RCC 7860 (cell line): ENCODE measurements at regions not wholly inside any gene's neighbourhood (a gene's known extent, or its start where the extent isn't known, plus 50 kb on each side); places are given as distances from the start of the nearest gene placed in this dataset.

Experiments used
- DNase-seq: peaks from one replicate; pipeline ENCODE4 v3.0.0-alpha.2; 2015; ENCODE audit warnings: low spot score
- FAIRE-seq: peaks from 2 replicates; lab custom pipeline; 2012; peaks lifted over from hg19 to GRCh38; lab: Jason Lieb, UNC

DNA sequence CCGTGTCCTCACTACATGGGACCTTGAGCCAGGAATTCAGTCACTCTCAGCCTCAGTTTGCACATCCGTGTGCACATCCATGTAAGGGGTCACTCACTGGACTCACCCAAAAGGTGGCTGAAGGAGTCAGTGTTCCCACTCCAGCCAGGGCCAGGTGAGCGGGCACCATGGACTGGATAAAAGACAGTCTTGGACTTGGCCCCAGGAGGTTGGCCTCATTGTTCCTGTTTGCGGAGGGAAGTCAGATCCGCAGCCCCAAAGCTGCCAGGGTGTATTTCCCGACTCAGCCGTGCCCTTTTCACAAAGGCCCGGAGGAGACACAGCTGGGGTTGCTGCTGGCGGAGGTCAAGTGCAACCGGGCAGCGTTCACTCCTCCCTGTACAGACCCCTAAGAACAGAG, 170.7 kb upstream of the MYL2 start:
- FAIRE-seq (no peak), DNase-seq (no peak)

DNA sequence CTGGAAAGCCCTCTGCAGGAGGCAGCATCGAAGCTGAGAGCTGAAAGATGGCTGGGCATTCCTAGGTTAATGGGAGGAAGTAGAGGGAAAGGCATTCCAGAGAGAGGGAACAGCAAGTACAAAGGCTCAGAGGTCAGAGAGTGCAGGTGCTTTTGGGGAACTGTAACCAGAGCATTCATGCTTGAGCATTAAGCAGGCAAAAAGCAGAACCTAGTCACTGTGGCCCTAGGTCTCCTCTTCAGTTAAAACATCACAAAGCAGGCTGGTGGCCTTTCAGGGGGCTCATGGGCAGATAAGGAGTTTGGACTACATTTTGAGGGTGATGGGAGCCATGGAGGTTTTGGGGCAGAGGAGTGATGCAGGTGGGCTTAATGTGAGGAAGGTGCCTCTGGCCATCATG, 169.2 kb upstream of the MYL2 start:
- FAIRE-seq (no peak), DNase-seq (no peak)

DNA sequence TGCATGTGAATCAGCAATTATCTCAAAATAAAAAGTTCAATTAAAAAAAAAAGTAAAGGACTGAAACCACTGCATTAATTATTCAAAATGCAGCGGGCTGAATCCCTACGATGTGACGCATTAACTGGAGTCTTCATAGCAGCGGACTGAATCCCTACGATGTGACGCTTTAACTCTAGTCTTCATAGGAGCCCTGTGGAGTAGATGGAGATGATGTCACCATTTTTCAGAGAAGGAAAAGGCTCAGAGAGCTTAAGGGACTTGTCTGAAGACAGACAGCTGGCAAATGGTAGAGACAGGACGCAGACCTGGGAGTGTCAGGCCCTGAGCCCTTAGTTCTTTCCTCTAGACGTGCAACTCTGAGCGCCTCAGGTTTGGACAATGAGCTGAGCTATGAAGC, 168.0 kb upstream of the MYL2 start:
- DNase-seq (no peak), FAIRE-seq (no peak)

DNA sequence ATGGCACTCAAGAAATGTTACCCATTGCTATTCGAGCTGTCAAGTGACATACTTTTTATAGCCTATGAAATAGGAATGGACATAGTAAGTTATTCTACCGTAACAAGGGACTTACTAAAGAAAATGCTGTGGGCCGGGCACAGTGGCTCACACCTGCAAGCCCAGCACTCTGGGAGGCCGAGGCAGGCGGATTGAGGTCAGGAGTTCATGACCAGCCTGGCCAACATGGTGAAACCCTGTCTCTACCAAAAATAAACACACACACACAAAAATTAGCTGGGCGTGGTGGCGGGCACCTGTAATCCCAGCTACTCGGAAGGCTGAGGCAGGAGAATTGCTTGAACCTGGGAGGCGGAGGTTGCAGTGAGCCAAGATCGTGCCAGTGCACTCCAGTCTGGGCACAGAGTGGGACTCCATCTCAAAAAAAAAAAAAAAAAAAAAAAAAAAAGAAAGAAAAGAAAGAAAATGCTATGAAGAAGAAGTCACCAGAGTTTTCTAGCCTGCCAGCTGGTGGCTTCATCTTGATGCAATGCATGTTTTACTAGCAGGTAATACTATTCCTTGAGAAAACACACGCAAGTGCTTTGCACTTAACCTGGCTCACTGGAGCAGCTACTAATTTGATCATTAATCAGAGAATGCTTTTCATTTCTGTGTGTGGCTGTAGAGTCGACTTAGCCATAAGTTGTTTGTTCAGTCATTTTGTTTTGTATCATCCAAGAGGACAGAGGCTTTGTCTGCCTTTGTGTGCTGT, 166.7 kb upstream of the MYL2 start:
- no peak for FAIRE-seq
- DNase-seq: no peak

DNA sequence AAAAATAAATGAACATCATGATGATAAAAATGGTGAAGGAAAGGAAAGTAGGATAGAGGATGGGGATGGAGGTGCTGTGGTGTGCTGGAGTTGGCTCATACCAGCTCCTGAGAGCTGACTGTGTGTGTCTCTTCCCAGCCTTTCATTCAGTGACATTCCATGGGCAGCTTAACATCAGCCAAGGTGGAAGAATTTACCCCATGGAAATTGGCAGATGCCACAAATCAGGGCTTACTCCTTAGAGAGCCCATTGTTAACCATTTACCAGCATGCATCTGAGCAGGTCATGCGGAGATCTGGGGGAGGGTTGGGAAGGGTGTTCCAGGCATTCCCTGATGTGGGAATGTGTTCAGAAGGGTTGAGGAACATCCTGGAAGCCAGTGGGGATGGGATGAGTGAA, 164.7 kb upstream of the MYL2 start:
- no peak for FAIRE-seq
- DNase-seq: no peak

DNA sequence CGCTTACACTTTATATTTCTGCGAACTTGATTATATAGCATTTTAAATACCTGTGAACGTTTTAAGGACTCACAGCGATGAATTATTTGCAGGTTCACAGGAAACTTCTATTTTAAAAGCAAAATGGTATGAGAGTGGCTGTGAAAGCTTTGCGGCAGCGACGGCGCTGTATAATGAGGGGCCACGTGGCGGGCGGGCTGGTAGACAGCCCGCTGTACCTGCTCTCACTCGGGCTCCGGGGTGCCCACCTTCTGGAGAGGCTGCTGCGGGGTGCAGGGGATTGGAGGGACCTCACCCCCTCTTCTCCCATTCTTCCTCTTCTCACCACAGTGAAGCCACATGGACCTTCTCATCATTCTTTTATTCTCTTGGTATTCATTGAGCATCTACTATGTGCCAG, 164.2 kb upstream of the MYL2 start:
- FAIRE-seq (no peak), DNase-seq (no peak)

DNA sequence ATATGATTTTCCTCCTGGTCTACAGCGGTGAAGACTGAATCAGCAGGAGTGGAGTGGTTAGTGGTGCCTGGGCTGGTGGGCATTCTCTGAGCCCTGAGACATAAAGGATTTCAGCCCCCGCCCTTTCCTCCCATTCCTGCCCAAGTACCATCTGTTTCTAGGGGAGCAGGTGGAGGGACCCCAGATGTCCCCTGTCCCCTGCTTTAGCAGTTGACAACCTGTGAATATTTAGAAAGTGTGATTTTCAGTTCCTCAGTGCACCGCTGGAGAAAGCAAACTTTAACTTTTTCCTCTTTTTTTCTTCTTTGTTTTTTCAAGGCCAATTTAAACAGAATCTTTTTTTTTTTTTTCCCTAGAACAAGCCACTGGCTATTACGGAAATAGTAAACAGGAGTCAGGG, 163.8 kb upstream of the MYL2 start:
- FAIRE-seq (no peak), DNase-seq (no peak)

DNA sequence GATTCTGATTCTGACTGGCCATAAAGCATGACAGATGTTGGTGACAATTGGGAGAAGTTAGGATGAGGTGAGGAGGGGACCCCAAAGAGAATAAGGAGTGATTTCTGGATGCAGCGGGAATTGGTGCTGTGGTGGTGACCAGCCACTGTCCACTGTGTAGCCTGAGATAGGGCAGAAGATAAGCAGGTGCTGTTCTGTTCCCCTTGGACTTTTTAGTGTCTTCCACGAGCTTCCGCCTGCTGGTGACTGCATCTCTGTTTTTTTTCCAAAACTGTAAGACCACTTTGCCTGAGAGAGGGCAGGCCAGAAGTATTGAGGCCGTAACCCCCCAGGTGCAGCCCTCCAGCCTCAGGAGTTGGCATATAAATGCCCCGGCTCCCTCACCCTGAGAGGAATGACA, 161.2 kb upstream of the MYL2 start:
- DNase-seq: no peak
- FAIRE-seq: no peak

DNA sequence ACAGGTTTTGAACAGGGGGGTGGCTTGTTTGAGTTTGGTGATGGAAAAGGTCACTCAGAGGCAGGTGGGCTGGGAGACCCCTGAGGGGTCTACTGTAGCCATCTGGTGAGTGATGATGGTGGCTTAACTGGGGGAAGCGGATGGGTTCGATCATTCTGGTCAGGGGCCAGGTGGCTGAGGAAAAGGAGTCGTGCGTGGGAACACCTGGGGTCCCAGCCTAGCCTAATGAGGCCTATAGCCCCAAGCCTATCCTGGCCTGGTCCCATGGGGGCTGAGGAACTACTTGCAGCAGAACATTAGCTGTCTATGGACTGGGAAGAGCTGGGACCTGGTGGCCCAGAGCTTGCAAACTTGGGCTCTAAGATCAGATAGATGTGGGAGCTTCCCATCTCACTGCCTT, 158.4 kb upstream of the MYL2 start:
- FAIRE-seq (no peak), DNase-seq (no peak)

DNA sequence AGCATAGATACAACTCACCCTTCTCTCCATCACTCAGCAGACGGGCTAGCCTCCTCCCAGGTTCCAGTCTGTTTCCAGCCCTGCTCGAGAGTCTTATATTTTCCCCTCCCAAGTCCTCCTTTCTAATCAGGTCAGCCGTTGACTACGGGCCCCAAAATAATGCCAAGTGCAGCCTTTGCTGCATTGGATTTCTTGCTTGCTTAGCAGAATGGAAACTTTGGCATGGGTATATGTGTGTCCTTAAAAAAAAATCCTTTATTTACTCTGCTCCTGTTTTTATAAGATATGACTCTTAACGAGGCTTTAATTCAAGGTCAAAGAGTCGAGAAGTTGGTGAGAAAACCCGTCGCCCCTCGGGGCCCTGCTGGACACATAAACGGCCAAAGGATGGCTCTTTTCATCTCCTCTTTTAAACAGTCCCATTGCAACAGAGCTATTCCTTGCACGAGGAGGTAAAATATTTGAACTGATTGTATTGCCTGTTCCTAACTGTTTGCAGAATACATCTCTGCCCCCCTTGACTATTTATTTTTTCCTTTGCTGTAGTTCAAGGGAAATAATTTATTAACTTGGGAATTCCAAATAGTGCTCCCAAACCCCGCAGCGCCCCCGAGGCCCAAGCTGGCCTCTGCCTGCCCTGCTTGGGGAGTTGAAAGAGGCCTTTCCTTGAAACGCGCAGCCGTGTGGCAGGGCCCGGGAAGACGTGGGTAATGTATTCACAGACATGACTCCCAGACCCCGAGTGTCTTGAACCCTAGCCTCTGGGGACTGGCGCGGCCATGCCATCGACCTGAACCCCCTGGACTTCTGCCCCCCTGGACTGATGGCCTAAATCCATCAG, 156.5 kb upstream of the MYL2 start:
- FAIRE-seq (no peak), DNase-seq (no peak)

DNA sequence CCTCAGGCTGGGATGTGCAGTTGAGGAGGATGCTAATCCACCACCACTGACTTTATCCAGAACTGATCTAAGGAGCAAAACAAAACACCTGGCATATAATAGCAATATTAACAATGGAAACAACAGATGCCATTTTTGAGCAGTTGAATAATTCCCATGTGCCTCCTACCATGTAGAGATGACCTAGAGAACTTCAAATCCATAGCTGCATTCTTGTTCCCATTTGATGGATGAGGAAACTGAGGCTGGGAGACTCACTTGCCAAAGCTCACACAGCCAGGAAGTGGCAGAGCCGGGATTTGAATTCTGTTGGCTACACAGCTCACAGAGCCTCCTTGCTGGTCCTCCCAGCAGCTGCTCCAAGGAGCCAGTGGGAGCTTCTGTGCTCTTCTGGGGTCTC, 155.8 kb upstream of the MYL2 start:
- DNase-seq (no peak), FAIRE-seq (no peak)

DNA sequence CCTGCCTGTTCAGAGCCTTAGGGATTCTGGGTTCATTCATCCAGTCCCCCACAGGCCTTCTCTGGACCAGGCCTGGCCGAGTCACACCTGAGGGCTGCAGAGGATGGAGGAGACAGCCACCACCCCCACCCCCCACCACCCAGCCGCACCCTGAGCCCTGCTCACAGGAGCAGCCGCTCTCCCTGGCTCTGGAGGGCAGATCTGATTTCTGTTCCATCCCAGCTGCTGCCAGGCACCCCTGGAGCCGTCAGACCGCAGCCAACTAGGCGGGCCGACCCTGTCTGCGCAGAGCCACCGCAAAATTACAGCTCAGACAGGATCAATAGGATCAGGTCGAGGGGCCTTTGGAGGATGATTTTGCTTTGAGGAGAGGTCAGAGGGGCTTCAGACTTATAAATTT, 154.6 kb upstream of the MYL2 start:
- FAIRE-seq (no peak), DNase-seq (no peak)

DNA sequence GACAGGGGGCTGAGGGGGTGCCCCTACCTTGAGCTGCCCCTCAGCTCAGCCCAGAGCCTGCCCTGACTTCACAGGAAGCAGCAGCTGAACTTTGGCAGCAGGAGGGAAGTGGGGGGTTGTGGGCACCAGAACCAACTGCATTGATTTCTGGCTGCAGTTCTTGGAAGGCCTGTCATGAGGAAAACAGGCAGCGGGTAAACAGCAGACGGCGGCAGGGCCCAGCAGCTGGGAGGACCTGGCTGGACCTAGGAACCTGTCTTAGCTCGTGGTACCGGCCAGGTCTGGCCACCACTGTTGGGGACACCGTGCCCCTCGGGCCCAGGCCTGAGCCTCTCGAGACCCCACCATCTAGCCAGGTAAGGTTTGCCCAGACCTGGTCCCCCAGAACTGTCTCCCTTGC, 154.2 kb upstream of the MYL2 start:
- no peak for DNase-seq
- FAIRE-seq: no peak

DNA sequence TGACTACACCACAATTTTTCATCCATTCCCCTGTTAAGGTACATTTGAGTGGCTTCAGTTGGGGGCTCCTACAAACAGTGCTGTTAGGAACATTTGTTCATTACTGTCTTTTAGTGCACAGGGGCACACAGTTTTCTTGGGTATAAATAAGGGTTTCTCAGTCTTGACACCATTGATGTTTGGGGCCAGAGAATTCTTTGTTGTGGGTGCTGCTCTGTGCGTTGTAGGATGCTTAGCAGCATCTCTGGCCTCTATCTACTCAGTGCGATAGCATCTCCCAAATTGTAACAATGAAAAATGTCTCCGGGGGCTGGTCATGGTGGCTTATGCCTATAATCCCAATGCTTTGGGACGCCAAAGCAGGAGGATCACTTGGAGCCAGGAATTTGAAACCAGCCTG, 153.0 kb upstream of the MYL2 start:
- FAIRE-seq (no peak), DNase-seq (no peak)

DNA sequence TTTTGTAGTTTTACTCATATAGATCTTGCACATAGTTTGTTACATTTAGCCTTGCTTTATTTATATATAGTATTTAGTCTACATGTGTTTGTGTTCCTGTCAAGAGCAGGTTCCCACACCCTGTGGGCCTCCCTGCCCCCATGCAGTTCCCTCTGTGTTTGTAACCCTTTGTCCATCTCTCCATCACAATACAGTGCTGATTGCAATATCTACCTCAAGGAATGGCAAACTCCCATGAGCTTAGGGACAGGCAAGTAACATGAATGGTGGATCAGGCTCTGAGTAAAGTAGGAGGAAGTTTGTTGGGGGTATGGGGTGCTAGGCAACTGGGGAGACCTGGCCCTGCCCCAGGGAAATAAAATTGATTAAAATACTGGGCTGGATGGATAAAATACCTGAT, 151.9 kb upstream of the MYL2 start:
- FAIRE-seq (no peak), DNase-seq (no peak)

DNA sequence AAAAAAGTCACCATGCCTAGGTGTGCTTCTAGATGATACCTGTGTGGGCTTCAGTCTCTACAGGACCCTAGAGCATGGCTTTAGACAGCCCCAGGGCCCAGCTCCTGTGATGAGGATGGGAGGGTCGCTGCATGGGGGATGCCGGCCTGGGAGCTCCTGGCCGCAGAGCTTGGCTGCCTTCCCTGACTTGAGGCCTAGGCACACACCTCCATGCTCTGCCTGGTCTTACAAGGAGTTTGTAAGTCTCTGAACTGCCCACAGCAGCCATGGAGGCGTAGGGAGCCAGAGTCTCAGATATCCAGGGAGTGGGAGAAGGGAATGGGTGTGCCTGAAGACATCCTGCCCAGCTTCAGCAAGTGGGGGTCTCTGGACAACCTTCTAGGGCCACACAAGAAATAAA, 149.5 kb upstream of the MYL2 start:
- FAIRE-seq (no peak), DNase-seq (no peak)

DNA sequence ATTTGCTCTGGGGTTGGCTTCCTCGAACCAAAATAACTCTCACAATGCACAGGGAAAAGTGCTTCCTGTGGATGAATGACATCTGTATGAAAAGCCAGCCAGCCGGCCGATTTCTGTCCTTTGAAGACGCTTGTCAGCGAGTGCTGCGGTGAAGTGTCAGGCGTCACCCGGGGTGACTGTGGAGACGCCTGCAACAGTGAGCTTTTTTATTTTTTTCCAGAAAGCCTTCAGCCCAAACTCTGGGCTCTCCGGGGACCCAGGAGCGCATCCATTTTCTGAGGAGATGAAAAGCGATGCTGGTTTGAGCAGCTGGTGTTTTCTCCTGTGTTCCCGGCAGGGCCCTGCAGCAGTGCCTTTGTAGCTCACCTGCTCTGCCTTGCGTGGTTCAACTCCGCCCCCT, 147.9 kb upstream of the MYL2 start:
- DNase-seq (no peak), FAIRE-seq (no peak)

DNA sequence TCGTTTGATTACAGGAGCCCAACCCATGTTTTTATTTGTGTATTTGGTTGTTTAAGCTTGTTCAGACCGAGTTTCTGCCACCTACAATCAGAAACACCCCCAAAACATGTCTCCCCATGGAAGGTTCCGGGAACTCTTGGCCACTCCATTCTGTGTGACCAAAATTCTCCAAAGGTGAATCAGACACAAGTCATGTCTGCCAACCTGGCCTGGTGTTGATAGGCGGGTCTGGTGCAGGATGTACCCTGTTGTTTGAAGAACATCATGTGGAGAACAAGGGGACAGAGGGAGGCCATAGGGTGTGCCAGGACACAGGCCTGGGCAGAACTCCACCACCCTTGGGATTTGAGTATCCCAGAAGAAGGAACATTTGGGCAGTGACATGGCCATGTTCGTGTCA, 147.1 kb upstream of the MYL2 start:
- FAIRE-seq: no peak
- no peak for DNase-seq

DNA sequence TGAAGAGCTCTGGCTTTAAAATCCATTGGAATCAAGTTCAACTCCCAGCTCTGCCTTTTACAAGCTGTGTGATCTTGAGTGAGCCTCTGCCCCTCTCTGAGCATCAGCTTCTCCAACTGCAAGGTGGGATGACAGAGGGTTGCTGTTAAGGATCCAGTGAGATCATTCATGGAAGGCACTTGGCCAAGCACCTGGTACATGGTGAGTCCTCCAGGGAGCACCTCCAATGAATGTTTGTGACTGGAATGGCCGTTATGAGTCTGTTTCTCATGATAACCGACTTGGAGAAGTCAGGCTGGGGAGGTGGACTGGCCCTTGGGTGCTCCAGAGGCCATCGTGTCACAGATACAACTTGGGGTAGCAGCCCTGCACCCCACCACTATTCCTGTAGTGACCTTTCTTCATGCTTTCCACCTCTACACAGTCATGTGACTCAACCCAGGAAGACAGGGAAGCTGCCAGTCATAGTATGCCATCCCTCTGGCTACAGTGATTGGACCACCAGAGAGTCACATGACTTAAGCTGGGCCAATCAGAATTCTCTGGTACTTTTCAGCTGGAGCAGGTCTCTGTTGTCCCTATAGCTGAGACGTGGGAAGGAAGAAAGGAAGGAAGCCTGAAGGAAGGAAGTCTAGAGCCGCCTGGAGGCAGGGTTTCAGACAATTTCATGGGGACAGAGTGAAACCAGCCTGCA, 146.5 kb upstream of the MYL2 start:
- DNase-seq: no peak
- no peak for FAIRE-seq

DNA sequence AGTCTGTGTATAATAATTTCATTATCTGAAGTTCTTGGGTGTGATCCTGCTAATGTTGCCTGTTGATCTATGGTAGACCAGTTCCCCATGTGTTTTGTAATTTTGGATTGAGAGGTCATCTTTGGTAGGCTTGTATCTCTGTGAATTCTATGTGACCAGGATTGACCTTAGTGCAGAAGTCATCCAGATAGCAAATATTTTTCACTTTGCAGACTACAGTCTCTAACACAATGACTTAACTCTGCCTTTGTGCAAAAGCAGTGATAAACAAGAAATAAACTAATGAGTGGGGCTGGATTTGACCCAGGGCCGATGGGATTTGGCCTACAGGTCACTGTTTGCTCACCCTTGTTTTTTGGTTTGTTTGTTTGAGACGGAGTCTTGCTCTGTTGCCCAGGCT, 144.6 kb upstream of the MYL2 start:
- DNase-seq (no peak), FAIRE-seq (no peak)

DNA sequence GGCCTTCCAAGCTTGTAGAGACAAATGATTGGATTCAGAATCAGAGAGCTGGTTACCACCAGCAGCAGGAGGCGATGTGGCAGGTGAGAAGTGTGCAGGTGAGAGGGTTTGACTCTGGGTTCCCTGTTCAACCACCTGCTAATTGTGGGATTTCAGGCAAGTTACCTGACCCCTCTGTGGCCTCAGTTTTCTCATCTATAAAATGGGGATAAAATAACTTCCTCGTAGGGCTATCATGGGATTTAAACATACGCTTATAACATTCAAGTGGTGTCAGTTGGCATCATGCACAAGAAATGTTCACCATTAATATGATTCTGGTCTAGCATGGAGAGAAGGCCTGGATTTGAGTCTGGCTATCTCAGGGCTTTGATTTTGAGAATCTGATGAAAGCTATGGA, 143.8 kb upstream of the MYL2 start:
- FAIRE-seq: no peak

More for the DNA sequence above, 143.8 kb upstream of the MYL2 start:
- no peak for DNase-seq
